Caco-2 (cell line): ENCODE measurements at regions not wholly inside any gene's neighbourhood (a gene's known extent, or its start where the extent isn't known, plus 50 kb on each side); places are given as distances from the start of the nearest gene placed in this dataset.

Experiments
- BruUV-seq: library from RNA; stranded (reverse); fragments of 400-500 nt; replicated peaks from 2 replicates; lab custom pipeline; 2021; lab: Mats Ljungman, UMichigan
- CTCF ChIA-PET: fragments of 300-600 bp; sonication (Branson Sonifier 250); formaldehyde crosslinking; loops from one replicate; lab custom pipeline; 2022; ENCODE audit warnings: antibody characterized with exemption; lab: Charles Lee
- POLR2A ChIA-PET: fragments of 300-600 bp; sonication (Branson Sonifier 250); formaldehyde crosslinking; loops from one replicate; lab custom pipeline; 2022; ENCODE audit warnings: antibody characterized with exemption; lab: Charles Lee
- DNase-seq, 2 experiments: peaks; one replicate each; pipeline versions ENCODE4 v3.0.0 to v3.0.0-alpha.2; 2020 to 2022
- H3K27me3 ChIP-seq: replicated peaks from 2 replicates; pipeline ENCODE4 v1.6.0; 2011; ENCODE audit warnings: low read length; ENCODE audit not compliant: control insufficient read depth, insufficient read depth
- H3K36me3 ChIP-seq: 2 replicates; pipeline ENCODE4 v1.5.1; 2011; ENCODE audit warnings: low read length; ENCODE audit not compliant: control insufficient read depth, insufficient read depth
- H3K4me1 ChIP-seq: fragments of 250-450 bp; sonication (Bioruptor Pico); 2 replicates; pipeline ENCODE4 v1.5.1; 2020; ENCODE audit warnings: mild to moderate bottlenecking
- H3K4me3 ChIP-seq: 2 replicates; pipeline ENCODE4 v1.5.1; 2011; ENCODE audit warnings: low read depth, mild to moderate bottlenecking, control low read depth, low read length
- H3K9me3 ChIP-seq: fragments of 250-450 bp; sonication (Bioruptor Pico); 2 replicates; pipeline ENCODE4 v1.5.1; 2020; ENCODE audit warnings: mild to moderate bottlenecking, moderate library complexity
- H3K27ac Mint-ChIP-seq: one replicate; pipeline ENCODE4 v1.8.0; 2022; ENCODE audit warnings: mixed read lengths; ENCODE audit not compliant: unreplicated experiment
- H3K27me3 Mint-ChIP-seq: one replicate; pipeline ENCODE4 v1.8.0; 2022; ENCODE audit warnings: mixed read lengths; ENCODE audit not compliant: insufficient read depth, unreplicated experiment
- H3K36me3 Mint-ChIP-seq: one replicate; pipeline ENCODE4 v1.8.0; 2022; ENCODE audit warnings: mild to moderate bottlenecking, mixed read lengths; ENCODE audit not compliant: insufficient read depth, unreplicated experiment
- H3K4me1 Mint-ChIP-seq: one replicate; pipeline ENCODE4 v1.8.0; 2022; ENCODE audit warnings: low read depth, mixed read lengths; ENCODE audit not compliant: unreplicated experiment
- H3K4me3 Mint-ChIP-seq: one replicate; pipeline ENCODE4 v1.8.0; 2022; ENCODE audit warnings: mild to moderate bottlenecking, moderate library complexity, mixed read lengths; ENCODE audit not compliant: unreplicated experiment
- H3K9me3 Mint-ChIP-seq: one replicate; pipeline ENCODE4 v1.8.0; 2022; ENCODE audit warnings: mixed read lengths; ENCODE audit not compliant: unreplicated experiment
- CTCF ChIP-seq, 2 experiments: fragments of 200-600 bp in 1 of 2; IDR thresholded peaks; 1 replicate in 1 of 2; 2 replicates in 1 of 2; pipeline versions ENCODE4 v1.5.1 to v1.8.0; 2011 to 2022; ENCODE audit warnings: antibody characterized with exemption in 1 of 2, control low read depth in 1 of 2, inconsistent platforms in 1 of 2, low read depth in 1 of 2, low read length in 1 of 2, mild to moderate bottlenecking in 1 of 2, moderate library complexity in 1 of 2; ENCODE audit not compliant: insufficient read depth in 1 of 2, severe bottlenecking in 1 of 2, unreplicated experiment in 1 of 2
- intact Hi-C: fragments of 100-400 bp; cut with micrococcal nuclease; formaldehyde crosslinking; loops from one replicate; pipeline ENCODE4 v1.10.0; 2022; ENCODE audit not compliant: unreplicated experiment

- peaks cover 3% of the 10 kb centered on the region for H3K27me3 Mint-ChIP-seq
- POLR2A ChIA-PET: no interaction called here
- no TSS peak for BruUV-seq
- CTCF ChIA-PET: no interaction called here
- H3K4me3 Mint-ChIP-seq: no peak overlapping the region
- H3K36me3 ChIP-seq: no peaks in the 10 kb centered on the region; the same call in 1 of the 2 replicates
- no peaks in the 10 kb centered on the region for H3K4me1 Mint-ChIP-seq
- no peak for DNase-seq
- H3K9me3 ChIP-seq: no peaks in the 10 kb centered on the region
- H3K9me3 Mint-ChIP-seq: peaks cover 9% of the 10 kb centered on the region
- H3K4me3 ChIP-seq: no peak overlapping the region
- TF ChIP-seq CTCF (IDR thresholded peaks at IDR 0.05; ENCODE audit: insufficient read depth in 1 of 2, low read depth in 1 of 2, low read length in 1 of 2, severe bottlenecking in 1 of 2, unreplicated experiment in 1 of 2): no peak
- no peaks in the 10 kb centered on the region for H3K27me3 ChIP-seq
- H3K4me1 ChIP-seq: no peaks in the 10 kb centered on the region
- no peak overlapping the region for H3K27ac Mint-ChIP-seq
- intact Hi-C loops: no loop called here
- no peaks in the 10 kb centered on the region for H3K36me3 Mint-ChIP-seq
Measured at GRCh38 chr11:81487109-81487508, 1246.6 kb downstream of the FAM181B start.

GRCh38 chr11:81484196-81484595, 1249.5 kb downstream of the FAM181B start:
- Histone ChIP-seq H3K4me1 (no peaks in the 10 kb centered on the region), H3K36me3 (no peaks in the 10 kb centered on the region; the same call in 1 of the 2 replicates), H3K9me3 (no peaks in the 10 kb centered on the region), H3K4me3 (no peak overlapping the region), H3K27me3 (no peaks in the 10 kb centered on the region)
- intact Hi-C loops: no loop called here
- no peak overlapping the region for H3K4me3 Mint-ChIP-seq
- no TSS peak for BruUV-seq
- ChIA-PET POLR2A (no interaction called here), CTCF (no interaction called here)
- peaks cover 13% of the 10 kb centered on the region for H3K4me1 Mint-ChIP-seq
- TF ChIP-seq CTCF (IDR thresholded peaks at IDR 0.05; ENCODE audit: insufficient read depth in 1 of 2, low read depth in 1 of 2, low read length in 1 of 2, severe bottlenecking in 1 of 2, unreplicated experiment in 1 of 2): no peak
- H3K36me3 Mint-ChIP-seq: no peaks in the 10 kb centered on the region
- no peak overlapping the region for H3K27ac Mint-ChIP-seq
- H3K9me3 Mint-ChIP-seq: peaks cover 14% of the 10 kb centered on the region
- no peak for DNase-seq
- peaks cover 3% of the 10 kb centered on the region for H3K27me3 Mint-ChIP-seq

GRCh38 chr11:81477277-81477676, 1256.4 kb downstream of the FAM181B start:
- Mint-ChIP-seq H3K36me3 (no peaks in the 10 kb centered on the region), H3K27ac (no peak overlapping the region), H3K9me3 (peaks cover 6% of the 10 kb centered on the region), H3K4me3 (no peak overlapping the region), H3K4me1 (peaks cover 27% of the 10 kb centered on the region), H3K27me3 (no peaks in the 10 kb centered on the region)
- peaks cover 20% of the 10 kb centered on the region for H3K4me1 ChIP-seq
- no peak for DNase-seq
- POLR2A ChIA-PET: no interaction called here
- no TSS peak for BruUV-seq
- H3K27me3 ChIP-seq: no peaks in the 10 kb centered on the region
- intact Hi-C loops: no loop called here
- H3K36me3 ChIP-seq: no peaks in the 10 kb centered on the region
- TF ChIP-seq CTCF (IDR thresholded peaks at IDR 0.05; ENCODE audit: insufficient read depth in 1 of 2, low read depth in 1 of 2, low read length in 1 of 2, severe bottlenecking in 1 of 2, unreplicated experiment in 1 of 2): no peak
- CTCF ChIA-PET: no interaction called here
- H3K9me3 ChIP-seq: no peaks in the 10 kb centered on the region
- no peak overlapping the region for H3K4me3 ChIP-seq
